NCI-H2107 treated with DMSO at 0.1 percent for 48 hours (cell line): ENCODE measurements at regions not wholly inside any gene's neighbourhood (a gene's known extent, or its start where the extent isn't known, plus 50 kb on each side); places are given as distances from the start of the nearest gene placed in this dataset.

ENCODE experiments used
- DNase-seq: peaks from one replicate; lab custom pipeline; 2025; ENCODE audit not compliant: unreplicated experiment; lab: John Stamatoyannopoulos, UW

DNA sequence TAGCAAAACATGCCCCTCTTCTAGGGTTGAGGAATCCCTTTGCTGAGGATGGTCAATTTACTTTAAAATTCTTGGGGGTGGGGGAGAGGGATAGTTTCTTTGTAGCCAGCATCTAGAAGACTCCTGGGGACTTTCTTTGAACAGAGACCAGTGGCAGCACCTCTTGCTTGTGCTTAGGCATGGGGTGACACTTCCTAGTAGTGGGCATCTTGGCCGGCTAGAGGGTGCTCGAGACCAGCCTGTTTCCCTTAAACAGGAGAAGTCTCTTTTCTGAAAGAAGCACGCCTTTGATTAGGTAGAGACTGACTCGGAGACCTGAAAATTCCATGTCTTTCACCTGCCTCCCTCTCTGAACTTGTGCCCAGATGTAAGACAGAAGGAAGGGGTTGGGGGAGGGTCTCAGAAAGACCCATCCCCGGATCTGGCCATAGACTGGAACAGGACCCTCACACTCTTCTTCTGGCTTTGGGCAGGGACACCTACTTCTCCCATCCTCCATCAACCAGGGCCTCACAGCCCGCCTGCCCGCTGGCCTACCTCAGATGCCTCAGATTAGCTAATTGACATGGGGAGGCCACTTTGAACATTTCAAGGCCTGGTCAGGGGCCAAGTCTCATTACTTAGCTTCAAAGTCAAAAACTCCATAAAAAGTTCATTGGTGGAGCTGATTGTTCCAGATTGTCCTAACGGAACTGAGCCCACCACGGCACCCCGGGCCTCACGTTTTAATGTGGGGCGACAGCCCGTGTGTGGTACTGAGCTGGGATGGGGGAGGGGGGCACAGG lies 172.2 kb downstream of the CDC5L start:
- DNase-seq: no peak

- no peak for DNase-seq
Measured at GRCh38 chr6:44560458-44561059, 173.1 kb downstream of the CDC5L start.

GRCh38 chr6:44561060-44561623 lies 173.6 kb downstream of the CDC5L start:
- DNase-seq: no peak

DNA sequence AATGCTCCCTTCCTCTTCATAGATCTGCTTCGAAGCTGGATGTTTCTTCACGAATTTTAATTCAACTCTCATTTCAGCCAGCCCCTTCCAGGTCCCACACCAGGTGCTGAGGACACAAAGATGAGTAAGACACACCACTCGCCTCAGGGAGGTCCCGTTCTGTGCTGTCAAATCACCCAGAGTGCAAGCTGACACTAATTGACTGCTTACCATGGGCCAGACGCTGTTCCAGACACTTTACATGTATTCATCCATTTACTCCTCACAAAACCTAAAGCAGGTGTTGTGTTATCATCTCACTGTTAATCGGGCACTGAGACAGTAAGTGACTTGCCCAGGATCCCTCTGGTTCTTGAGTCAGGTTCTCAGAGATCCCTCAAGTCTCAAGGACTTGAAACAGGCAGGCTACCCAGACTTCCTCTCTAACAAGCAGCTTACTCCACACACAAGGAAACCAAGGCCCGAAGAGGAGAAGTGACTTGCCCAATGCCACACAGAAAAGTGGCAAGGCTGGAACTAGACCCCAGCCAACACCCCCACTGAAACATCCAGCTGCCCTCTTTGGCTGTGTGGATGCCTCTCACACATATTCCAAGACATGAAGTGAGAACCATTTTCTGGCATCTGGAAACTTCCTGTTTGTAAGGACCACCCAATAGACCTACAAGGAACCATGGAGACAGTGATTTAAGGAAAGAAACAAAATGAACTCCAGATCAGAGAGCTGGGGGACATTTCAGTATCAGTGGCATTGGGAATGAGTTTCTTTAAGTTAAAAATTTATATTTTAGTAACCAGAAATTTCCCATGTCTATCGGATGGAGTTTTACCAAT lies 174.5 kb downstream of the CDC5L start:
- no peak for DNase-seq

- no peak for DNase-seq
Measured at GRCh38 chr6:44563397-44563796, 175.9 kb downstream of the CDC5L start.

DNA sequence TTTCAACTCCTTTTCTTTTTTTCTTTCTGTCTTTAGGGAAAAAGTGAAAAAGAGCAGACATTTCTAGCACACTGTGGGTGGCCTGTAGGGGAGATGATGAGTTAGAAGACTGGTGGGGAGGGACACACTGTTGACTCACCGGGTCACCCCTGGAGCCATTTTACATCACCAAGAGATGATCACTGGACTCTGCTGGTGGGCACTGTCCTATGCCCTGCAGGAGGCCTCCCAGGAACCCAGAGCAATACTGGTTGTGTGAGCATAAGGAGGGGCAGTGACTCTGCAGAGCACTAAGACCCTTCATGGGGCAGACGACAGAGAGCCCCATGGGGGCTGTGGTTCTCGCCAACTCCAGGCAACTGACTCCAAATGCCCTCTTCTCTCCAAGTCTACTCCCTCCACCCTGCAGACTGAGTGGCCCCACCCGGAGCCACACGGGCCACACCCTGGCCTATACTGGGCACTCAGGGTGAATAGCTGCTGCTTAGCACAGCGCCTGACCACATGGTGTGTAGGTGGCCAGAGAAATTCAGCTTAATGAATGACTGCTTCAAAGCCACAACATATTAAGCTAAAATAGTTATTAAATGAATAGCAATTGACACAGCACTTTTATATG lies 177.5 kb downstream of the CDC5L start:
- DNase-seq: no peak

DNA sequence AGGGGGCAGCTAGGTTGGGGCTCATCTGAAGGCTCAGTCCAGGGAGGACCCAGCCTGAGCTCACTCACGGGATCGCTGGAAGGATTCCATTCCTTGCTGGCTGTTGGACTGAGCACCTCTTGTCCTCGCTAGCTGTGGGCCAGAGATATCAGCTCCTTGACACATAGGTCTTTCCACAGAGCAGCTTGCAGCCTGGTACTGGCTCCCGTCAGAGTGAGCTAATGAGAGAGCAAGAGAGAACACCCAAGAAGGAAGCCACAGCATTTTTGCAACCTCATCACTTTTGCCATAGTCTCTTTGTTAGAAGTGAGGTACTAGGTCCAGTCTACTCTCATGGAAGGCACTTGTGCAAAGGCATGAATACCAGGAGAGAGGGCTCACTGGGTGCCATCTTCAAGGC lies 179.9 kb downstream of the CDC5L start:
- DNase-seq: no peak

DNA sequence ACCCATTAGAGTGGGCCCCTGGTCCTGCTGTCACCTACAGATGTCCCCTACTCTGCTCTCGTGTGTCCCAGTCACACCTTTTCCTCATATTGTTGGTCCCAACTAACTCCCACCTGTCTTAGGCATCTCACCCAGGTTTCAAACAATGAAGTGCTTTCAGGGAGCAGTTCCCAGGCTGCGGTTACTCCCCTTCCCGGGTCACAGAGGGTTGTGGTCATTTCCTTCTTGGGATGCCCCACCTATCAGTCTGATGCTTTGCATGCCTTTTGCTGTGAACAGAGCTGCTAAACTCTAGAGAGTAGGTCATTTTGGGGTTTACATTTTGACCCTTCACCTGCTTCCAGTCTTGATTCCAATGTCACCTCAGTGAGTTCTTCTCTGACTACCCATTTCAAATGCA lies 181.6 kb downstream of the CDC5L start:
- no peak for DNase-seq

DNA sequence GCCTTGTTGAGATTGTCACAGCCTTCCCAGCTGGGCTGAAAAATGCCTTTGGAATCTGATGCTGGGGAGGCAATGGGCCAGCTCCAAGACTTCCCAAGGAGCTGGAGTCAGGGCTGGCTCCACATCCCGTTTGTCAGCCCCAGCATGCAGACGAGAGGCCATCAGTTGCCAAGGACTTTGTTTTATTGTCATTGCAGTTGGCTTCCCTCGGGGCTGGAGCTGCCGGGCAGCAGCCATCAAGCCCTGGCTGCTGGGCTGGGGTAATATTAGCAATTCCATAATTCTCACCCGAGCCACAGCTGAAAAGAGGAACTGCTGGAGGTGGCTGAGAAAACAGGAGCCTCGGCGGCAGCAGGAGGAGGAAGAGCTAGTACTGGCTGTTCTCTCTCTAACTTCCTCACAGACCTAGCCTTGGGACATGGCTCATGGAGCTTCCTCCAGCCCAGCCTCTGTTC lies 182.5 kb downstream of the CDC5L start:
- no peak for DNase-seq

GRCh38 chr6:44571510-44571909 lies 184.0 kb downstream of the CDC5L start:
- DNase-seq: no peak

- no peak for DNase-seq
Measured at GRCh38 chr6:44572346-44572745, 184.8 kb downstream of the CDC5L start.

- no peak for DNase-seq
Measured at GRCh38 chr6:44575644-44576043, 188.1 kb downstream of the CDC5L start.

DNA sequence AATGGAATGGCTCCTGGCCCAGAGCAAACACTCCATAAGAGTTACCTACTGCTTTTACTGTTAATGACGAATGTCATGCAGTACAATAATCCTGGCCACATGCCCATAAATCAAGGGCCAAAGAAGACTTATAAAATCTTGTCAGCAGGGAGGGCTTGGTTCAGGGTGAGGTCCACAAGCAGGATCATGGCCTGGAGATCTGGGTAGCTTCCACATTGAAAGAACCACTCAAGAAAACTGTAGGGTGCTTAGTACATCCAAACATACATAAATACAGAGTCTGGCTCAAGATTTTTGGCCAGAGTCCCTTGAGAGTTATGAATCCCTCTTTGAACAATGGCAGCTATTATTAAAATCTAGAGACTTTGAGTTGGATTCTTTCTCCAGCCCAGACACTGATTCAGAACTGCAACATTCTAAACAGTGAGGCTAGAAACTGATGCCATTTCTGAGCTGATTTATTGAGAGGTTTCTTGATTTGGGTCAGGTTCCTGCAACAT lies 188.7 kb downstream of the CDC5L start:
- DNase-seq: no peak

DNA sequence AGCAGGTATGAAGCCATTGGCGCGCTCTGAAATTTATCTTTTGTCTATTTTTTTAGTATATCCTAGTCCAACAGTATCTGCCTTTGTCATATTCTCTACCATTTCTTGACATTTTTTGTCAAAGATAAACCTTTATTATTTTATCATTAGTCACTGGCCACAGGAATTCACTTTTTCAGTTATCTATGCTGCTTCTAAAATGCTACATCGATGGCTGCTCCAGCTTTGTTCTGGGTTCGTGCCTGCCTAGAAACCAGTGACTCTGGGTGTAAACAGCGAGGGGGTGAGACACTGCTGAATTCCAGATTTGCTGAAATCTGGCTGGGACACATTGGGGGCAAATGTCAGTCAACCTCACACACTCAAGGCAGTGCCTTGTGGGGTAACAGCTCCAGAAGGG lies 193.4 kb downstream of the CDC5L start:
- no peak for DNase-seq

GRCh38 chr6:44582930-44583329 lies 195.4 kb downstream of the CDC5L start:
- no peak for DNase-seq

- no peak for DNase-seq
Measured at GRCh38 chr6:44590471-44590870, 203.0 kb downstream of the CDC5L start.

GRCh38 chr6:44593539-44593944 lies 206.0 kb downstream of the CDC5L start:
- DNase-seq: peak; percentile 3

- no peak for DNase-seq
Measured at GRCh38 chr6:44594481-44594880, 207.0 kb downstream of the CDC5L start.

GRCh38 chr6:44598679-44599078 lies 211.2 kb downstream of the CDC5L start:
- no peak for DNase-seq

DNA sequence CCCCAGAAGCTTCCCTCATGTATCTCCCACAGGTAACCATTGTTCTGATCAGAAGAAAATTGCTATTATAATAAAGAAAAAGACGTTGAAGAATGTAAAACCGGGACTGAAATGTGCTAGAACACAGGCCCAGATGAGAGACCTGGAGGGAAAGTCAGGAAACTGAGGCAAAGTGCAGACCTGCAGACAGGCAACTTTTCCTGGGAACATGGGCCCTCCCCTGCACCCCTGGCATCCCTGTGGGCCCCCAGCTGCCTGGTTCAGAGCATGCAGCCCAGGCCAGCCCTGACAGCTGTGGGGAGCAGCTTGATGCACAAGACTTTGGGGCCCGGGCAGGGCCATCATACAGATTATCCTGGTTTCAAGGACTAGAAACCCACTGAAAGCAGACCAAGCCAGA lies 212.2 kb downstream of the CDC5L start:
- DNase-seq: no peak
